ENCODE measurements at regions not wholly inside any gene's neighbourhood (a gene's known extent, or its start where the extent isn't known, plus 50 kb on each side); places are given as distances from the start of the nearest gene placed in this dataset.

- no peak for TF ChIP-seq POLR2A (IDR thresholded peaks at IDR 0.05)
- TF ChIP-seq CTCF (IDR thresholded peaks at IDR 0.05) = no peak
- Histone ChIP-seq H3K27ac (no peak overlapping the region), H3K4me3 (no peak overlapping the region), H3K36me3 (no peaks in the 10 kb centered on the region), H3K9me3 (no peaks in the 10 kb centered on the region), H3K27me3 (no peaks in the 10 kb centered on the region), H3K4me1 (no peaks in the 10 kb centered on the region)
- DNase-seq = no peak
These were observed 622.0 kb downstream of the CENPC start for GRCh38 chr4:66923081-66923865.

GRCh38 chr4:66921433-66921832 is 623.9 kb downstream of the CENPC start:
- Histone ChIP-seq H3K27me3 (no peaks in the 10 kb centered on the region), H3K4me1 (no peaks in the 10 kb centered on the region), H3K4me3 (no peak overlapping the region), H3K27ac (no peak overlapping the region), H3K9me3 (no peaks in the 10 kb centered on the region), H3K36me3 (no peaks in the 10 kb centered on the region)
- TF ChIP-seq CTCF (IDR thresholded peaks at IDR 0.05) = no peak
- no peak for TF ChIP-seq POLR2A (IDR thresholded peaks at IDR 0.05)
- no peak for DNase-seq

- no peaks in the 10 kb centered on the region for H3K9me3 ChIP-seq
- H3K36me3 ChIP-seq = no peaks in the 10 kb centered on the region
- no peaks in the 10 kb centered on the region for H3K27me3 ChIP-seq
- no peak for DNase-seq
- H3K4me1 ChIP-seq = no peaks in the 10 kb centered on the region
- H3K27ac ChIP-seq = no peak overlapping the region
- TF ChIP-seq POLR2A (IDR thresholded peaks at IDR 0.05) = no peak
- TF ChIP-seq CTCF (IDR thresholded peaks at IDR 0.05) = no peak
- H3K4me3 ChIP-seq = no peak overlapping the region
These were observed 624.8 kb downstream of the CENPC start for GRCh38 chr4:66920514-66920913.

- DNase-seq = no peak
- Histone ChIP-seq H3K27ac (no peak overlapping the region), H3K9me3 (no peaks in the 10 kb centered on the region), H3K4me3 (no peak overlapping the region), H3K36me3 (no peaks in the 10 kb centered on the region), H3K4me1 (no peaks in the 10 kb centered on the region), H3K27me3 (no peaks in the 10 kb centered on the region)
- TF ChIP-seq CTCF (IDR thresholded peaks at IDR 0.05) (no peak), POLR2A (IDR thresholded peaks at IDR 0.05) (no peak)
These were observed 633.4 kb downstream of the CENPC start for GRCh38 chr4:66911880-66912279.

GRCh38 chr4:66906314-66906713 is 639.0 kb downstream of the CENPC start:
- TF ChIP-seq POLR2A (IDR thresholded peaks at IDR 0.05) = no peak
- no peak for TF ChIP-seq CTCF (IDR thresholded peaks at IDR 0.05)
- DNase-seq = no peak
- H3K9me3 ChIP-seq = no peaks in the 10 kb centered on the region
- H3K36me3 ChIP-seq = no peaks in the 10 kb centered on the region
- no peaks in the 10 kb centered on the region for H3K27me3 ChIP-seq
- H3K27ac ChIP-seq = no peak overlapping the region
- no peaks in the 10 kb centered on the region for H3K4me1 ChIP-seq
- no peak overlapping the region for H3K4me3 ChIP-seq
